ENCODE measurements at regions not wholly inside any gene's neighbourhood (a gene's known extent, or its start where the extent isn't known, plus 50 kb on each side); places are given as distances from the start of the nearest gene placed in this dataset.

DNA sequence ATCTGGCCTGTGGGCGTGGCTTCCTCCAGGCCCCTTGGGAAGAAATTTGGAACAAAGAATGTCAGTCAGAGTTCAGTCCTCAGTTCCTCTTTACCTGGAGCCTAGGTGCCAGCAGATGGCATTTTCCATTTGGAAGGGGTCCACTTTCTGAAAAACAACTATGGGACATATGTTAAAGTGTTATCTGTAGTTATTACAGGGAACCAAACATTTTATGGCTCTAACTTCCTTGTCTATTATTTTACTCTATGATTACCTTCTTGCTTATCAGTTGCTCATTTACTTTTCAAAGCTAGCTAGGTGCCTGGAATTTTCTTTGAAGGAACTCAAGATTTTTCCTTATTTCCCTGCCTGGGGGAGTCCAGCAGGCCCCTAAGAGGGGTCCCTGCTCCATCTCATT is 159.8 kb upstream of the PUDP start:
- Histone ChIP-seq H3K27me3 (no peaks in the 10 kb centered on the region), H3K4me1 (no peaks in the 10 kb centered on the region), H3K9me3 (no peaks in the 10 kb centered on the region), H3K27ac (no peak overlapping the region), H3K36me3 (no peaks in the 10 kb centered on the region), H3K4me3 (replicated peaks in 1 of 3) (no peak overlapping the region)
- no peak for TF ChIP-seq POLR2A (IDR thresholded peaks at IDR 0.05)
- TF ChIP-seq CTCF (IDR thresholded peaks at IDR 0.05) = no peak
- intact Hi-C loops (cut with DNase I) = no loop called here
- DNase-seq = no peak
- WGBS, 2 donors = 100% methylated on average over 1 of the region's 1 CpG

DNA sequence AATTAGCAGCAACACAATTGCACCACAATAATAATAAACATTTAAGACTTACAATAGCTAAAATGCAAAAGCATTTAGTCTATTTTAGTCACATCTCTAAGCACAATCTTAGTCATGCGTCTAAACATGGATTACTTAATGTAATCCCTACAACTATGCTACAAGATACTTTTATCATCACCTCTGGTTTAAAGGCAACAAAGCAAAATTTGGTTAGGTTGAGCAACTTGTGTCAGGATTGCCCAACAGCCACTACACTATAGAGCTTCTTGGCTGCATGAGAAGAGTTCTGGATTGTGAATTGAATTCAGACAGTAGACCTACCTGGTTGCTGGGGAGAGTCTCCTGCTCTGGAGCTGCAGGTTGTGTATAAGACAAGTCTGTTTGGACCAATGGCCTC is 146.5 kb upstream of the PUDP start:
- Histone ChIP-seq H3K4me1 (no peaks in the 10 kb centered on the region), H3K9me3 (no peaks in the 10 kb centered on the region), H3K36me3 (no peaks in the 10 kb centered on the region), H3K27me3 (no peaks in the 10 kb centered on the region), H3K4me3 (replicated peaks in 1 of 3) (no peak overlapping the region), H3K27ac (no peak overlapping the region)
- TF ChIP-seq POLR2A (IDR thresholded peaks at IDR 0.05) = no peak
- WGBS, 2 donors = 94 to 100% methylated on average over 1 of the region's 1 CpG
- intact Hi-C loops (cut with DNase I) = no loop called here
- DNase-seq = no peak

- Histone ChIP-seq H3K9me3 (no peaks in the 10 kb centered on the region), H3K4me3 (replicated peaks in 1 of 3) (no peak overlapping the region), H3K4me1 (no peaks in the 10 kb centered on the region), H3K36me3 (no peaks in the 10 kb centered on the region), H3K27ac (no peak overlapping the region), H3K27me3 (no peaks in the 10 kb centered on the region)
- no peak for DNase-seq
- TF ChIP-seq POLR2A (IDR thresholded peaks at IDR 0.05) (no peak), CTCF (IDR thresholded peaks at IDR 0.05) (no peak)
- intact Hi-C loops (cut with DNase I) = no loop called here
- WGBS, 2 donors = 77 to 83% methylated on average over 6 of the region's 6 CpGs
Observed at GRCh38 chrX:7286168-7286837, 138.3 kb upstream of the PUDP start.

DNA sequence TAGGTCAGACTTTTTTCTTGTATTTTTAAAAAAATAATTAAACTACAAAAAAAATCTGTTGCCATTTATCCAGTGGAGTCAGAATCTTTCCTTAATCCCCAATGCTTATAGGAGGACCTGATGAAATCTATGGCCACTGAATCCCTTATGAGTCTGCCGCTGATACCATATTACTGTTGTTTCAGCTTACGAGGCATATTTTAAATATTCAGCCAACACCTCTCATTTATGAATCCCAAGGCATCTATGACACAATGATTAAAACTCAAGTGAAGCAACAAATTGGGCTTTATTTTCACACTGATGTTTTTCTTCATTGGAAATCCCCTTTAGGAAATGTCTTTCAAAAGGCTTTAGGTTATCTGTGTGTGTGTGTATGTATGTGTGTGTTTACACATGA is 137.8 kb upstream of the PUDP start:
- WGBS, 2 donors = 93 to 96% methylated on average over 2 of the region's 2 CpGs
- H3K9me3 ChIP-seq = no peaks in the 10 kb centered on the region
- H3K4me1 ChIP-seq = no peaks in the 10 kb centered on the region
- intact Hi-C loops (cut with DNase I) = no loop called here
- no peaks in the 10 kb centered on the region for H3K36me3 ChIP-seq
- no peak overlapping the region for H3K27ac ChIP-seq
- no peak for DNase-seq
- TF ChIP-seq CTCF (IDR thresholded peaks at IDR 0.05) (no peak), POLR2A (IDR thresholded peaks at IDR 0.05) (no peak)
- H3K27me3 ChIP-seq = no peaks in the 10 kb centered on the region
- no peak overlapping the region for H3K4me3 ChIP-seq (replicated peaks in 1 of 3)

GRCh38 chrX:7283741-7284140 is 135.8 kb upstream of the PUDP start:
- H3K36me3 ChIP-seq = no peaks in the 10 kb centered on the region
- no peak overlapping the region for H3K4me3 ChIP-seq (replicated peaks in 1 of 3)
- intact Hi-C loops (cut with DNase I) = no loop called here
- WGBS, 2 donors = 88 to 95% methylated on average over 2 of the region's 2 CpGs
- no peak overlapping the region for H3K27ac ChIP-seq
- TF ChIP-seq CTCF (IDR thresholded peaks at IDR 0.05) (no peak), POLR2A (IDR thresholded peaks at IDR 0.05) (no peak)
- DNase-seq = no peak
- no peaks in the 10 kb centered on the region for H3K4me1 ChIP-seq
- no peaks in the 10 kb centered on the region for H3K9me3 ChIP-seq
- H3K27me3 ChIP-seq = no peaks in the 10 kb centered on the region
